Osteocyte (in vitro differentiated cells): ENCODE measurements at regions not wholly inside any gene's neighbourhood (a gene's known extent, or its start where the extent isn't known, plus 50 kb on each side); places are given as distances from the start of the nearest gene placed in this dataset.

Source experiments
- DNase-seq: peaks from one replicate; pipeline ENCODE4 v3.0.0; 2021; ENCODE audit warnings: mixed read lengths; ENCODE audit not compliant: unreplicated experiment; ENCODE audit errors: extremely low spot score
- H3K27ac Mint-ChIP-seq: one replicate; pipeline ENCODE4 v1.8.0; 2021; ENCODE audit warnings: mild to moderate bottlenecking, mixed read lengths; ENCODE audit not compliant: unreplicated experiment
- H3K27me3 Mint-ChIP-seq: one replicate; pipeline ENCODE4 v1.8.0; 2021; ENCODE audit warnings: mixed read lengths; ENCODE audit not compliant: unreplicated experiment
- H3K36me3 Mint-ChIP-seq: one replicate; pipeline ENCODE4 v1.8.0; 2021; ENCODE audit warnings: mixed read lengths; ENCODE audit not compliant: unreplicated experiment
- H3K4me1 Mint-ChIP-seq: one replicate; pipeline ENCODE4 v1.8.0; 2021; ENCODE audit warnings: mixed read lengths; ENCODE audit not compliant: unreplicated experiment
- H3K4me3 Mint-ChIP-seq: one replicate; pipeline ENCODE4 v1.8.0; 2021; ENCODE audit warnings: mild to moderate bottlenecking, moderate library complexity, mixed read lengths; ENCODE audit not compliant: unreplicated experiment
- H3K9me3 Mint-ChIP-seq: one replicate; pipeline ENCODE4 v1.8.0; 2021; ENCODE audit warnings: mixed read lengths; ENCODE audit not compliant: unreplicated experiment
- TF ChIP-seq, protein P1 (sequence below): fragments of 200-600 bp; sonication (generic); IDR thresholded peaks from 2 replicates; pipeline ENCODE4 v1.5.0; 2021; ENCODE audit warnings: antibody characterized with exemption, mild to moderate bottlenecking, moderate library complexity

DNA sequence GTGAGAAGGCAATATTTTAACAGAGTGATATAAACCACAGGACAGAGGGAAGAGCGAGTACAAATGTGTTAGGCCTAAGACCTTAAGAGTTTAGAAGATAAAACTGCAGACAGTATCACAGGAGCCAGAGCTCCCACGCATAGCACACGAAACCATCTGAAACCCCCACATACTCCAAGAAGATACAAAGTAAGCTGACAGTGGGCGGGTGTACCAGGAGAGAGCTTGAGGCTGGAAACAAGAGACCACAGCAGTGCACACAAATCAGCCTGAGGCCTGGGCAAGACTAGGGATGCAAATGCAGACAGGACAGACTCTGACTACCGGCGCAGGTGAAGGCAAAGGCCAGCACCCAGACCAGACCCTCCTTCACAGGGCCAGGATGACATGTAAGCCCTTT is 54.1 kb upstream of the ARHGAP24 start:
- DNase-seq, result no peak
- no peak overlapping the region for H3K27ac Mint-ChIP-seq
- peaks cover 5% of the 10 kb centered on the region for H3K27me3 Mint-ChIP-seq
- no peaks in the 10 kb centered on the region for H3K36me3 Mint-ChIP-seq
- H3K9me3 Mint-ChIP-seq, result no peaks in the 10 kb centered on the region
- H3K4me1 Mint-ChIP-seq, result no peaks in the 10 kb centered on the region
- TF ChIP-seq, protein P1, sequence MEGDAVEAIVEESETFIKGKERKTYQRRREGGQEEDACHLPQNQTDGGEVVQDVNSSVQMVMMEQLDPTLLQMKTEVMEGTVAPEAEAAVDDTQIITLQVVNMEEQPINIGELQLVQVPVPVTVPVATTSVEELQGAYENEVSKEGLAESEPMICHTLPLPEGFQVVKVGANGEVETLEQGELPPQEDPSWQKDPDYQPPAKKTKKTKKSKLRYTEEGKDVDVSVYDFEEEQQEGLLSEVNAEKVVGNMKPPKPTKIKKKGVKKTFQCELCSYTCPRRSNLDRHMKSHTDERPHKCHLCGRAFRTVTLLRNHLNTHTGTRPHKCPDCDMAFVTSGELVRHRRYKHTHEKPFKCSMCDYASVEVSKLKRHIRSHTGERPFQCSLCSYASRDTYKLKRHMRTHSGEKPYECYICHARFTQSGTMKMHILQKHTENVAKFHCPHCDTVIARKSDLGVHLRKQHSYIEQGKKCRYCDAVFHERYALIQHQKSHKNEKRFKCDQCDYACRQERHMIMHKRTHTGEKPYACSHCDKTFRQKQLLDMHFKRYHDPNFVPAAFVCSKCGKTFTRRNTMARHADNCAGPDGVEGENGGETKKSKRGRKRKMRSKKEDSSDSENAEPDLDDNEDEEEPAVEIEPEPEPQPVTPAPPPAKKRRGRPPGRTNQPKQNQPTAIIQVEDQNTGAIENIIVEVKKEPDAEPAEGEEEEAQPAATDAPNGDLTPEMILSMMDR, result no peak
- H3K4me3 Mint-ChIP-seq, result no peak overlapping the region

DNA sequence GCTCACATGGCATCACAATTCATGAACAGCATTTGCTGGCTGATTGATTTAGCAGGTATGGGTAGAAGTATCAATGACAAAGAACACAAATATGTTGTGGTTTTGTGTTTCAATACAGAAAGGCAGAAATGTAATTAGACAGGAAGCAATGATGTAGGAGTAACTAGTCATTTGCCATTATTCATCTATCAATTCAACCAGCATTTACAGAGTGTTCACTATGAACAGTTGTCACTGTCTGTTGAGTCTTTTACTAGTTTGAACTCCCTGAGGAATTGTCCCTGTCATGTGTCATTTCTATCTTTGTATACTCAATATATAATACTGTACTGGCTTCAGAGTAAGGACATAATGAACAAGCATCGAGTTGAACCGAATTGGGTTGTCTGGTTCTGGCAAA is 51.5 kb upstream of the ARHGAP24 start:
- DNase-seq, result no peak
- no peak overlapping the region for H3K4me3 Mint-ChIP-seq
- H3K4me1 Mint-ChIP-seq, result no peaks in the 10 kb centered on the region
- no peaks in the 10 kb centered on the region for H3K9me3 Mint-ChIP-seq
- H3K36me3 Mint-ChIP-seq, result no peaks in the 10 kb centered on the region
- no peak overlapping the region for H3K27ac Mint-ChIP-seq
- TF ChIP-seq, protein P1, result no peak
- peaks cover 8% of the 10 kb centered on the region for H3K27me3 Mint-ChIP-seq
